Ovary (tissue), 7 donors: ENCODE measurements at regions not wholly inside any gene's neighbourhood (a gene's known extent, or its start where the extent isn't known, plus 50 kb on each side); places are given as distances from the start of the nearest gene placed in this dataset.

Experiments
- DNase-seq, 5 donors: peaks; one replicate each; pipeline ENCODE4 v3.0.0-alpha.2; 2019 to 2020
- H3K27ac ChIP-seq, 2 donors: fragments of 200-600 bp; one replicate each; pipeline versions ENCODE4 v1.5.1 to v1.8.0; 2019 to 2022
- H3K27me3 ChIP-seq: fragments of 200-600 bp; one replicate; pipeline ENCODE4 v1.8.0; 2022
- H3K36me3 ChIP-seq: fragments of 200-600 bp; sonication (generic); one replicate; pipeline ENCODE4 v1.5.1; 2019
- H3K4me1 ChIP-seq: one replicate; pipeline ENCODE4 v1.8.1; 2013; ENCODE audit warnings: mild to moderate bottlenecking, moderate library complexity; ENCODE audit not compliant: insufficient read depth
- H3K4me3 ChIP-seq: fragments of 200-600 bp; sonication (generic); one replicate; pipeline ENCODE4 v1.5.1; 2017
- H3K9me3 ChIP-seq, 2 donors: fragments of 200-600 bp in 1 of 2; sonication (generic) in 1 of 2; one replicate each; pipeline versions ENCODE4 v1.5.1 to v1.8.1; 2013 to 2019; ENCODE audit warnings: mild to moderate bottlenecking in 1 of 2, moderate library complexity in 1 of 2
- CTCF ChIP-seq, 3 donors: fragments of 450-650 bp in 2 of 3; fragments of 200-600 bp in 1 of 3; IDR thresholded peaks; one replicate each; pipeline versions ENCODE4 v1.5.1 to v1.8.0; 2016 to 2022; ENCODE audit warnings: antibody characterized with exemption in 3 of 3, mild to moderate bottlenecking in 1 of 3
- EP300 ChIP-seq: sonication (generic); formaldehyde crosslinking; IDR thresholded peaks from one replicate; pipeline ENCODE4 v1.6.1; 2017; ENCODE audit warnings: antibody characterized with exemption
- POLR2A ChIP-seq: fragments of 450-650 bp; IDR thresholded peaks from one replicate; pipeline ENCODE4 v1.6.1; 2017; ENCODE audit warnings: antibody characterized with exemption, mild to moderate bottlenecking, moderate library complexity
- WGBS, 3 donors: extraction: QIAGEN DNeasy Blood & Tissue Kit in 1 of 3; methylation state at CpG; one replicate each; pipeline versions ENCODE4 v1.1.5 to v1.1.7; 2013 to 2017; 5-methylcytosine and 5-hydroxymethylcytosine counted together
- intact Hi-C, 4 donors: fragments of 100-400 bp; cut with DNase I; formaldehyde crosslinking; loops; one replicate each; pipeline versions ENCODE4 v1.11.0 to v1.15.1; 2022 to 2023
- donor health status: DM: no; HTN: no; CAD: no; lungs with moderate emphysema.
- donor health status: DM: no; HTN: no; CAD: no.
- donor health status: Bipolar disorder and iron deficiency.
- donor health status: DM: no; HTN: no; CAD: no.
- donor health status: DM: yes; HTN: yes; CAD: no.

GRCh38 chr20:21027569-21027968, 78.6 kb downstream of the LINC00237 start:
- 75 to 78% (median 75%) methylated on average over 7 of the region's 7 CpGs for WGBS, 3 donors
- Histone ChIP-seq H3K36me3 (no peaks in the 10 kb centered on the region), H3K4me1 (no peaks in the 10 kb centered on the region), H3K9me3 (no peaks in the 10 kb centered on the region), H3K4me3 (no peak overlapping the region), H3K27me3 (no peaks in the 10 kb centered on the region), H3K27ac (no peak overlapping the region)
- DNase-seq, result no peak
- intact Hi-C loops, result no loop called here
- TF ChIP-seq POLR2A (no peak), CTCF (IDR thresholded peaks at IDR 0.05) (no peak), EP300 (no peak)

- WGBS, 3 donors, result 80 to 85% (median 81%) methylated on average over 6 of the region's 6 CpGs
These were observed 79.2 kb downstream of the LINC00237 start for GRCh38 chr20:21026951-21027350.

GRCh38 chr20:21024420-21024819, 81.7 kb downstream of the LINC00237 start:
- H3K4me1 ChIP-seq, result peaks cover 3% of the 10 kb centered on the region
- DNase-seq, result no peak
- H3K27me3 ChIP-seq, result no peaks in the 10 kb centered on the region
- no peak overlapping the region for H3K27ac ChIP-seq
- no peak for TF ChIP-seq EP300
- no peak for TF ChIP-seq POLR2A
- TF ChIP-seq CTCF (IDR thresholded peaks at IDR 0.05), result no peak
- 76 to 83% (median 78%) methylated on average over 3 of the region's 3 CpGs for WGBS, 3 donors
- intact Hi-C loops, result no loop called here
- no peak overlapping the region for H3K4me3 ChIP-seq
- no peaks in the 10 kb centered on the region for H3K36me3 ChIP-seq
- no peaks in the 10 kb centered on the region for H3K9me3 ChIP-seq

More at GRCh38 chr20:21026951-21027350, 79.2 kb downstream of the LINC00237 start:
- intact Hi-C loops, result no loop called here
- TF ChIP-seq POLR2A, result no peak
- no peak for TF ChIP-seq CTCF (IDR thresholded peaks at IDR 0.05)
- TF ChIP-seq EP300, result no peak
- H3K36me3 ChIP-seq, result no peaks in the 10 kb centered on the region
- no peaks in the 10 kb centered on the region for H3K9me3 ChIP-seq
- no peaks in the 10 kb centered on the region for H3K27me3 ChIP-seq
- H3K4me1 ChIP-seq, result no peaks in the 10 kb centered on the region
- H3K4me3 ChIP-seq, result no peak overlapping the region
- DNase-seq, result no peak
- no peak overlapping the region for H3K27ac ChIP-seq

- 82 to 90% (median 83%) methylated on average over 5 of the region's 5 CpGs for WGBS, 3 donors
- intact Hi-C loops, result no loop called here
- TF ChIP-seq CTCF (IDR thresholded peaks at IDR 0.05), result no peak
- TF ChIP-seq POLR2A, result no peak
- no peak for TF ChIP-seq EP300
These were observed 83.2 kb downstream of the LINC00237 start for GRCh38 chr20:21022925-21023324.

GRCh38 chr20:21021472-21021790, 84.7 kb downstream of the LINC00237 start:
- Histone ChIP-seq H3K27ac (no peak overlapping the region), H3K4me1 (peaks cover 3% of the 10 kb centered on the region), H3K36me3 (no peaks in the 10 kb centered on the region), H3K4me3 (no peak overlapping the region), H3K9me3 (no peaks in the 10 kb centered on the region), H3K27me3 (no peaks in the 10 kb centered on the region)
- TF ChIP-seq CTCF (IDR thresholded peaks at IDR 0.05), result no peak
- TF ChIP-seq POLR2A, result no peak
- no peak for TF ChIP-seq EP300
- 7 to 24% (median 13%) methylated on average over 1 of the region's 1 CpG for WGBS, 3 donors
- DNase-seq, result no peak
- intact Hi-C loops, result no loop called here

More at GRCh38 chr20:21022925-21023324, 83.2 kb downstream of the LINC00237 start:
- Histone ChIP-seq H3K27me3 (no peaks in the 10 kb centered on the region), H3K36me3 (no peaks in the 10 kb centered on the region), H3K4me1 (peaks cover 3% of the 10 kb centered on the region), H3K27ac (no peak overlapping the region), H3K9me3 (no peaks in the 10 kb centered on the region), H3K4me3 (no peak overlapping the region)
- DNase-seq, result no peak
